PC-9 (cell line): ENCODE measurements at regions not wholly inside any gene's neighbourhood (a gene's known extent, or its start where the extent isn't known, plus 50 kb on each side); places are given as distances from the start of the nearest gene placed in this dataset.

Experiments
- BruUV-seq: library from RNA; stranded (reverse); fragments of 400-500 nt; replicated peaks from 2 replicates; lab custom pipeline; 2021; lab: Mats Ljungman, UMichigan
- CTCF ChIA-PET: fragments of 300-600 bp; sonication (Branson Sonifier 250); formaldehyde crosslinking; loops from one replicate; lab custom pipeline; 2022; ENCODE audit warnings: antibody characterized with exemption; lab: Charles Lee
- POLR2A ChIA-PET: fragments of 300-600 bp; sonication (Branson Sonifier 250); formaldehyde crosslinking; loops from one replicate; lab custom pipeline; 2022; ENCODE audit warnings: antibody characterized with exemption; ENCODE audit not compliant: unreplicated experiment; lab: Charles Lee
- DNase-seq, 2 experiments: peaks; one replicate each; pipeline versions ENCODE4 v3.0.0 to v3.0.0-alpha.2; 2015 to 2022; ENCODE audit warnings: mixed read lengths in 1 of 2
- H2AFZ ChIP-seq: fragments of 200-600 bp; sonication (generic); 2 replicates; pipeline ENCODE4 v1.8.1; 2017; ENCODE audit warnings: antibody characterized with exemption
- H3F3A ChIP-seq: fragments of 200-600 bp; sonication (generic); 2 replicates; pipeline ENCODE4 v1.8.1; 2017; ENCODE audit warnings: antibody characterized with exemption, mild to moderate bottlenecking, low read depth; ENCODE audit not compliant: insufficient read depth
- H3K27ac ChIP-seq: fragments of 200-600 bp; sonication (generic); 2 replicates; pipeline ENCODE4 v1.6.1; 2016; ENCODE audit warnings: mixed run types
- H3K27me3 ChIP-seq: fragments of 200-600 bp; sonication (generic); 2 replicates; pipeline ENCODE4 v1.6.1; 2016; ENCODE audit warnings: low read depth, mixed run types; ENCODE audit not compliant: insufficient read depth
- H3K36me3 ChIP-seq: fragments of 200-600 bp; sonication (generic); 2 replicates; pipeline ENCODE4 v1.6.1; 2016; ENCODE audit warnings: low read depth, mixed run types
- H3K4me1 ChIP-seq: fragments of 200-600 bp; sonication (generic); replicated peaks from 2 replicates; pipeline ENCODE4 v1.6.1; 2016; ENCODE audit warnings: mixed run types; ENCODE audit not compliant: insufficient read depth
- H3K4me2 ChIP-seq: fragments of 200-600 bp; sonication (generic); 2 replicates; pipeline ENCODE4 v1.6.1; 2017; ENCODE audit warnings: mixed run types
- H3K4me3 ChIP-seq: fragments of 200-600 bp; sonication (generic); 2 replicates; pipeline ENCODE4 v1.6.1; 2016; ENCODE audit warnings: mixed run types
- H3K79me2 ChIP-seq: fragments of 200-600 bp; sonication (generic); 2 replicates; pipeline ENCODE4 v1.6.1; 2017; ENCODE audit warnings: low read depth, mixed run types
- H3K9me2 ChIP-seq: fragments of 200-600 bp; sonication (generic); 2 replicates; pipeline ENCODE4 v1.8.1; 2017; ENCODE audit warnings: mild to moderate bottlenecking; ENCODE audit not compliant: insufficient read depth
- H3K9me3 ChIP-seq: fragments of 200-600 bp; sonication (generic); 2 replicates; pipeline ENCODE4 v1.8.1; 2016; ENCODE audit warnings: low read depth; ENCODE audit not compliant: insufficient read depth
- H4K20me1 ChIP-seq: fragments of 200-600 bp; sonication (generic); 2 replicates; pipeline ENCODE4 v1.8.1; 2017; ENCODE audit not compliant: insufficient read depth
- CTCF ChIP-seq: fragments of 200-600 bp; sonication (generic); conservative IDR thresholded peaks from 2 replicates; pipeline ENCODE4 v1.6.1; 2017; ENCODE audit warnings: mixed run types, antibody characterized with exemption, mild to moderate bottlenecking, moderate library complexity
- EZH2 ChIP-seq: fragments of 200-600 bp; sonication (generic); IDR thresholded peaks from 2 replicates; pipeline ENCODE4 v1.8.0; 2017; ENCODE audit warnings: antibody characterized with exemption, low read depth
- intact Hi-C: fragments of 100-400 bp; cut with micrococcal nuclease; formaldehyde crosslinking; loops from one replicate; pipeline ENCODE4 v1.10.0; 2022; ENCODE audit not compliant: unreplicated experiment

- H3K4me1 ChIP-seq = no peaks in the 10 kb centered on the region
- H3K4me2 ChIP-seq = no peak overlapping the region
- H3K9me2 ChIP-seq = no peaks in the 10 kb centered on the region
- H3K27ac ChIP-seq = no peak overlapping the region
- H4K20me1 ChIP-seq = no peaks in the 10 kb centered on the region
- H2AFZ ChIP-seq = no peak overlapping the region
- BruUV-seq = no TSS peak
- intact Hi-C loops = no loop called here
- no peaks in the 10 kb centered on the region for H3K27me3 ChIP-seq
- ChIA-PET POLR2A (no interaction called here), CTCF (no interaction called here)
- no peaks in the 10 kb centered on the region for H3K9me3 ChIP-seq
- H3K79me2 ChIP-seq = no peaks in the 10 kb centered on the region
- H3K36me3 ChIP-seq = no peaks in the 10 kb centered on the region
- H3F3A ChIP-seq = no peaks in the 10 kb centered on the region
- no peak overlapping the region for H3K4me3 ChIP-seq
- DNase-seq = no peak
- TF ChIP-seq CTCF (no peak), EZH2 (no peak)
Observed at GRCh38 chr14:27148143-27148542, 550.3 kb upstream of the NOVA1 start.

- TF ChIP-seq CTCF = no peak
- no peak for TF ChIP-seq EZH2
- Histone ChIP-seq H3F3A (no peaks in the 10 kb centered on the region), H3K4me1 (no peaks in the 10 kb centered on the region), H3K9me2 (no peaks in the 10 kb centered on the region), H3K4me3 (no peak overlapping the region), H3K9me3 (no peaks in the 10 kb centered on the region), H4K20me1 (no peaks in the 10 kb centered on the region), H3K79me2 (no peaks in the 10 kb centered on the region), H3K27me3 (no peaks in the 10 kb centered on the region), H3K4me2 (no peak overlapping the region), H3K36me3 (no peaks in the 10 kb centered on the region), H2AFZ (no peak overlapping the region), H3K27ac (no peak overlapping the region)
- ChIA-PET CTCF (no interaction called here), POLR2A (no interaction called here)
- intact Hi-C loops = no loop called here
- DNase-seq = no peak
- no TSS peak for BruUV-seq
Observed at GRCh38 chr14:27164139-27164538, 566.3 kb upstream of the NOVA1 start.

- Histone ChIP-seq H4K20me1 (no peaks in the 10 kb centered on the region), H3K27ac (no peak overlapping the region), H3K4me3 (no peak overlapping the region), H3K27me3 (no peaks in the 10 kb centered on the region), H3K9me3 (no peaks in the 10 kb centered on the region), H3K4me1 (no peaks in the 10 kb centered on the region), H3F3A (no peaks in the 10 kb centered on the region), H2AFZ (no peak overlapping the region), H3K4me2 (no peak overlapping the region), H3K79me2 (no peaks in the 10 kb centered on the region), H3K9me2 (no peaks in the 10 kb centered on the region), H3K36me3 (no peaks in the 10 kb centered on the region)
- no TSS peak for BruUV-seq
- intact Hi-C loops = no loop called here
- ChIA-PET CTCF (no interaction called here), POLR2A (no interaction called here)
- no peak for DNase-seq
- TF ChIP-seq EZH2 (no peak), CTCF (no peak)
Observed at GRCh38 chr14:27175489-27175888, 577.7 kb upstream of the NOVA1 start.
